ENCODE measurements at regions not wholly inside any gene's neighbourhood (a gene's known extent, or its start where the extent isn't known, plus 50 kb on each side); places are given as distances from the start of the nearest gene placed in this dataset.

DNA sequence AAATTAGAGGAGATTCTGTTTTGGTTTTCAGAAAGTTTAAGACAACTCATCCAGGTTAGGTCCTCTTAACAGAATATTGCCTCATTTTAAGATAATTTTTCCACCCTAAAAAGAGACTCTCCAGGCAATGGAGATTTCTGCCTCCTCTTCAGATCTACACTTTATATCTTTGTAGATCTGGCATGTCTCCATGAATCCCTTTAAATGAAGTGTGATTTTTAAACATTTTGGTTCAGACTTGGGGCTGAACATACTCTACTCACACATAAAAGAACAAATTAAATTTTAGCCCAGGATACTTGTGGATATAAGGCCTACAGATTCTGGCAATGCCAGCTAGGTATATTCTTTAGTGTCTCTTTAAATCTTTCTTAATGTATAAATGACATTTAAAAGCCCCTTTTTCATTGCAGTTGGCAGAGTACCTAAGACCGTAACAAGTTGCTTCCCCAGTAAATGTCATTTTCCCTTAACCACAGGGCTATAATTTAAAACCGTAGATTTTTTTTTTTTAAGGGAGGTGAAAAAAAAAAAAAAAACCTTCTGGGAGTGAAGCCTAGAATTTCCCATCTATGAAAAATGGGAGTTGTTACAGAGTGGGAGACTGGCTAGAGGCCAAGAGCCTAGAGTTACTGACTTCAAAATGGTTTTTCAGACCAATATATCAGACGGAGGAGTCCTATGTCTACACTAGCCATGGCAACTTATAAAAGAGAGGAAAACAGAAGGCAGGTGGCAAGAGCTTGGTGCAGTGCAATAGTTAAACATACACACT is 207.8 kb upstream of the TARS1 start:
- TF ChIP-seq CTCF (IDR thresholded peaks at IDR 0.05; ENCODE audit: insufficient read depth, low read depth, low read length) (no peak), EZH2 (IDR thresholded peaks at IDR 0.05; ENCODE audit: insufficient read depth, low read length) (no peak)
- Histone ChIP-seq H3K4me1 (ENCODE audit: insufficient read depth, low read length) (no peaks in the 10 kb centered on the region), H3K4me3 (ENCODE audit: insufficient read depth, low read depth, low read length) (no peak overlapping the region), H3K9me3 (ENCODE audit: insufficient read depth, low read depth, low read length) (no peaks in the 10 kb centered on the region), H3K79me2 (ENCODE audit: insufficient read depth, low read length) (no peaks in the 10 kb centered on the region), H4K20me1 (ENCODE audit: insufficient read depth, low read length) (no peaks in the 10 kb centered on the region), H3K4me2 (ENCODE audit: low read length) (no peak overlapping the region), H3K27ac (ENCODE audit: low read depth, low read length) (no peak overlapping the region), H3K36me3 (ENCODE audit: insufficient read depth, low read length) (no peaks in the 10 kb centered on the region), H3K9ac (ENCODE audit: low read length) (no peak overlapping the region), H2AFZ (ENCODE audit: low read depth, low read length) (no peak overlapping the region), H3K27me3 (ENCODE audit: insufficient read depth, low read length) (no peaks in the 10 kb centered on the region)
- H3K9me3 Mint-ChIP-seq (ENCODE audit: unreplicated experiment), result no peaks in the 10 kb centered on the region
- no peaks in the 10 kb centered on the region for H3K27me3 Mint-ChIP-seq (ENCODE audit: low read depth, unreplicated experiment)
- no peak for FAIRE-seq
- no peak overlapping the region for H3K27ac Mint-ChIP-seq (ENCODE audit: unreplicated experiment)
- no peak overlapping the region for H3K4me3 Mint-ChIP-seq (ENCODE audit: unreplicated experiment)
- no peaks in the 10 kb centered on the region for H3K36me3 Mint-ChIP-seq (ENCODE audit: low read depth, unreplicated experiment)
- peak; percentile 75 for DNase-seq (ENCODE audit: low read depth)
- no peaks in the 10 kb centered on the region for H3K4me1 Mint-ChIP-seq (ENCODE audit: low read depth, unreplicated experiment)

GRCh38 chr5:33235304-33235703 is 205.5 kb upstream of the TARS1 start:
- Histone ChIP-seq H3K27me3 (ENCODE audit: insufficient read depth, low read length) (no peaks in the 10 kb centered on the region), H3K9ac (ENCODE audit: low read length) (no peak overlapping the region), H3K4me2 (ENCODE audit: low read length) (no peak overlapping the region), H3K4me3 (ENCODE audit: insufficient read depth, low read depth, low read length) (no peak overlapping the region), H3K4me1 (ENCODE audit: insufficient read depth, low read length) (no peaks in the 10 kb centered on the region), H3K27ac (ENCODE audit: low read depth, low read length) (no peak overlapping the region), H2AFZ (ENCODE audit: low read depth, low read length) (no peak overlapping the region), H4K20me1 (ENCODE audit: insufficient read depth, low read length) (no peaks in the 10 kb centered on the region), H3K36me3 (ENCODE audit: insufficient read depth, low read length) (no peaks in the 10 kb centered on the region), H3K9me3 (ENCODE audit: insufficient read depth, low read depth, low read length) (no peaks in the 10 kb centered on the region), H3K79me2 (ENCODE audit: insufficient read depth, low read length) (no peaks in the 10 kb centered on the region)
- no peak overlapping the region for H3K27ac Mint-ChIP-seq (ENCODE audit: unreplicated experiment)
- H3K27me3 Mint-ChIP-seq (ENCODE audit: low read depth, unreplicated experiment), result no peaks in the 10 kb centered on the region
- H3K4me1 Mint-ChIP-seq (ENCODE audit: low read depth, unreplicated experiment), result peaks cover 4% of the 10 kb centered on the region
- H3K36me3 Mint-ChIP-seq (ENCODE audit: low read depth, unreplicated experiment), result no peaks in the 10 kb centered on the region
- H3K4me3 Mint-ChIP-seq (ENCODE audit: unreplicated experiment), result no peak overlapping the region
- no peak for DNase-seq (ENCODE audit: low read depth)
- TF ChIP-seq CTCF (IDR thresholded peaks at IDR 0.05; ENCODE audit: insufficient read depth, low read depth, low read length) (no peak), EZH2 (IDR thresholded peaks at IDR 0.05; ENCODE audit: insufficient read depth, low read length) (no peak)
- FAIRE-seq, result no peak
- H3K9me3 Mint-ChIP-seq (ENCODE audit: unreplicated experiment), result no peaks in the 10 kb centered on the region

DNA sequence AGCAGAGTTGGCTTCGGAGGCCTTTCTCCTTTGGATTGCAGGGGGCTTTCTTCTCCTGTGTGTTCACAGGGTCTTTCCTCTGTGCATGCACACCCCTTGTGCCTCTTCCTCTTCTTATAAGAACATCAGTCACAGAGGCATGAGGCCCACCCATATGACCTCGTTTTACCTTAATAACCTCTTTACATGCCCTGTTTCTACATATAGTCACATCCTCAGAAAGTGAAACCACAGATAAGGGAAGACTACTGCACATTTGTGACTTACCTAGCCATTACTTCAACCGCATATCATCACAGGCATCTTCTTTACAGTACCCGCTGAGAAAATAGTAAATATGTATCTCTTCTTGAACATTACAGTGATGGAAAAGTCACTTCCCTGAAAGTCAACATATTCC is 204.9 kb upstream of the TARS1 start:
- Histone ChIP-seq H3K27ac (ENCODE audit: low read depth, low read length) (no peak overlapping the region), H3K9ac (ENCODE audit: low read length) (no peak overlapping the region), H3K9me3 (ENCODE audit: insufficient read depth, low read depth, low read length) (no peaks in the 10 kb centered on the region), H3K79me2 (ENCODE audit: insufficient read depth, low read length) (no peaks in the 10 kb centered on the region), H2AFZ (ENCODE audit: low read depth, low read length) (no peak overlapping the region), H3K4me2 (ENCODE audit: low read length) (no peak overlapping the region), H3K4me3 (ENCODE audit: insufficient read depth, low read depth, low read length) (no peak overlapping the region), H3K27me3 (ENCODE audit: insufficient read depth, low read length) (no peaks in the 10 kb centered on the region), H4K20me1 (ENCODE audit: insufficient read depth, low read length) (no peaks in the 10 kb centered on the region), H3K4me1 (ENCODE audit: insufficient read depth, low read length) (no peaks in the 10 kb centered on the region), H3K36me3 (ENCODE audit: insufficient read depth, low read length) (no peaks in the 10 kb centered on the region)
- TF ChIP-seq EZH2 (IDR thresholded peaks at IDR 0.05; ENCODE audit: insufficient read depth, low read length) (no peak), CTCF (IDR thresholded peaks at IDR 0.05; ENCODE audit: insufficient read depth, low read depth, low read length) (no peak)
- peaks cover 4% of the 10 kb centered on the region for H3K4me1 Mint-ChIP-seq (ENCODE audit: low read depth, unreplicated experiment)
- H3K36me3 Mint-ChIP-seq (ENCODE audit: low read depth, unreplicated experiment), result no peaks in the 10 kb centered on the region
- no peaks in the 10 kb centered on the region for H3K9me3 Mint-ChIP-seq (ENCODE audit: unreplicated experiment)
- FAIRE-seq (no peak), DNase-seq (ENCODE audit: low read depth) (no peak)
- no peak overlapping the region for H3K27ac Mint-ChIP-seq (ENCODE audit: unreplicated experiment)
- H3K27me3 Mint-ChIP-seq (ENCODE audit: low read depth, unreplicated experiment), result no peaks in the 10 kb centered on the region
- H3K4me3 Mint-ChIP-seq (ENCODE audit: unreplicated experiment), result no peak overlapping the region
